DOHH2 (cell line): ENCODE measurements at regions not wholly inside any gene's neighbourhood (a gene's known extent, or its start where the extent isn't known, plus 50 kb on each side); places are given as distances from the start of the nearest gene placed in this dataset.

ENCODE experiments used
- EZH2phosphoT487 ChIP-seq: fragments of 200-600 bp; sonication (generic); IDR thresholded peaks from 2 replicates; pipeline ENCODE4 v1.6.1; 2017; ENCODE audit warnings: borderline replicate concordance, mild to moderate bottlenecking, antibody characterized with exemption, low read length, moderate library complexity, mixed read lengths
- TF ChIP-seq, protein P1 (sequence below): fragments of 200-600 bp; sonication (generic); IDR thresholded peaks from one replicate; pipeline ENCODE4 v1.5.1; 2014; ENCODE audit warnings: antibody characterized with exemption, mild to moderate bottlenecking, low read depth, low read length; ENCODE audit not compliant: poor library complexity, severe bottlenecking

DNA sequence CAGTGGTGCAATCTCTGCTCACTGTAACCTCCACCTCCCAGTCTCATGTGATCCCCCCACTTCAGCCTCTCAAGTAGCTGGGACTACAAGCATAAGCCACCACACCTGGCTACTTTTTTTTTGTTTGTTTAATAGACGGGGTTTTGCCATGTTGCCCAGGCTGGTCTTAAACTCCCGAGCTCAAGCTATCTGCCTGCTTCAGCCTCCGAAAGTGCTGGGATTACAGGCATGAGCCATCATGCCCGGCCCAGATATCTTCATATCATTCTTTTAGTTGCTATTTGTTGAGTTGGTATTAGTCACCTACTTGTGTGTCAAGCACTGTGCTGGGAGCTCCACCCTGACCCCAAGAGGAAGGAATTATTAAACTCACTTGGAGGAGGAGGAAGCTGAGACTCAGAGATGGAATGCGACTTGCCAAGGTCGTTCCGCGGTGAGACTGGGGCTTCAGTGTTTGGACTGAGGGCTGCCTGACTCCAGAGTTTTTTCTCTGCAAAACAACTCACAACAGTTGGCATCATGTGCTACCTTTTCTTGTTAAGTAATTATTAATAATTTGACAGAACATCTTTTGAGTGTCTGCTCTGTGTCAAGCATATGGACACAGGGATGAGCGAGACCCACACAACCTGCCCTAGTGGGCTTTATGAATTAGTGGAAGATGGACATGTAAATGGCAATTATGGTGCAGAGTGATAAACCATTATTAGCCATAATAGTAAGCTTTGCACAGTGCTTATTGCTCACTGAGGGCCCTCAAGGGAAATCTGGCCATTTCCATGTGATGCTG, 132.0 kb downstream of the FOXD2 start:
- TF ChIP-seq, protein P1, sequence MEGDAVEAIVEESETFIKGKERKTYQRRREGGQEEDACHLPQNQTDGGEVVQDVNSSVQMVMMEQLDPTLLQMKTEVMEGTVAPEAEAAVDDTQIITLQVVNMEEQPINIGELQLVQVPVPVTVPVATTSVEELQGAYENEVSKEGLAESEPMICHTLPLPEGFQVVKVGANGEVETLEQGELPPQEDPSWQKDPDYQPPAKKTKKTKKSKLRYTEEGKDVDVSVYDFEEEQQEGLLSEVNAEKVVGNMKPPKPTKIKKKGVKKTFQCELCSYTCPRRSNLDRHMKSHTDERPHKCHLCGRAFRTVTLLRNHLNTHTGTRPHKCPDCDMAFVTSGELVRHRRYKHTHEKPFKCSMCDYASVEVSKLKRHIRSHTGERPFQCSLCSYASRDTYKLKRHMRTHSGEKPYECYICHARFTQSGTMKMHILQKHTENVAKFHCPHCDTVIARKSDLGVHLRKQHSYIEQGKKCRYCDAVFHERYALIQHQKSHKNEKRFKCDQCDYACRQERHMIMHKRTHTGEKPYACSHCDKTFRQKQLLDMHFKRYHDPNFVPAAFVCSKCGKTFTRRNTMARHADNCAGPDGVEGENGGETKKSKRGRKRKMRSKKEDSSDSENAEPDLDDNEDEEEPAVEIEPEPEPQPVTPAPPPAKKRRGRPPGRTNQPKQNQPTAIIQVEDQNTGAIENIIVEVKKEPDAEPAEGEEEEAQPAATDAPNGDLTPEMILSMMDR = no peak
- TF ChIP-seq EZH2phosphoT487 = no peak
